ENCODE measurements at regions not wholly inside any gene's neighbourhood (a gene's known extent, or its start where the extent isn't known, plus 50 kb on each side); places are given as distances from the start of the nearest gene placed in this dataset.
"Not testable (repeated sequence)": the region's sequence is repeated elsewhere in the genome, so short reads cannot be mapped to it uniquely, and the experiment has no call there.

DNA sequence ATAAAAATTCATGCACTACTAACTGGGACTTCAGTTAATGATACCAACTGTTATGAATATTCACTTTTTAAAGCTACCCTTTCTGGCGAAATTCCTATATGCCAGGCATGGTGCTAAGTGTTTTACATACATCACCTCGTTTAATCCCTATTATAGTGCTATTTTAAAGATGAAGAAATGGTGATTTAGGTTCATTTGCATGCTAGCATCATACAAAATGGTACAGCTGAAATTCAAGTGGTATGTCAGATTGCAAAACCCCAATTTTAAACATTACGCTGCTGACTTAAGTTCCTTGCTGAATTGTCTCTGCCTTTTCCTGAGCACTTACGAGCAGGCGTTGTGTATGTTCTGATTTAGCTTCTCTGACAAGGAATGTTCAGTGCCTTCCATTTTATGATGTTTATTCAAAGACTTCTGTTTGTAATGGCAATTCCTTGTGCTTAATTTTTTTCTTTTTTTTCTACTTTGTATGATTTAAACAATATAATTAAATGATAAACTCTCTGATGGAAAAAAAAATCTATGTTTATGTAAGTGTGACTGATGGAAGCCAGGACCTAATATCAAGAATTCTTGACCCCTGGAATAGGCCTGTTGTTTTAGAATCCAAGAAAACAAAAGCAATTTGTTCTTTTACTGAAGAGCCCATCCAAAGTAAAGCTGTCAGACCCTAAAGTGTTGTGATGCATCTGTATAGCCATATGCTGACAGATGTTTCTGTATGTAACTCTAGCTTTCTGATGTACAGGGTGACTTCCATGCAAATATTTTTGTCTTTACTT is 148.1 kb downstream of the PCDH7 start:
- DNase-seq (ENCODE audit: extremely low read depth in 1 of 2, low read depth in 1 of 2) = no peak

DNA sequence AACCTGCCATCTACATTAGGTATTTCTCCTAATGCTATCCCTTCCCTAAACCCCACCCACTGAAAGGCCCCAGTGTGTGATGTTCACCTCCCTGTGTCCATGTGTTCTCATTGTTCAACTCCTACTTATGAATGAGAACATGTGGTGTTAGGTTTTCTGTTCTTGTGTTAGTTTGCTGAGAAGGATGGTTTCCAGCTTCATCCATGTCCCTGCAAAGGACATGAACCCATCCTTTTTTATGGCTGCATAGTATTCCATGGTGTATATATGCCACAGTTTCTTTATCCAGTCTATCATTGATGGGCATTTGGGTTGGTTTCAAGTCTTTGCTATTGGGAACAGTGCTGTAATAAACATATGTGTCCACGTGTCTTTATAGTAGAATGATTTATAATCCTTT is 149.2 kb downstream of the PCDH7 start:
- DNase-seq (ENCODE audit: extremely low read depth in 1 of 2, low read depth in 1 of 2) = not testable (repeated sequence)

- DNase-seq (ENCODE audit: extremely low read depth in 1 of 2, low read depth in 1 of 2) = no peak
Observed at GRCh38 chr4:30870513-30870912, 150.3 kb downstream of the PCDH7 start.

GRCh38 chr4:30875658-30876269 is 155.6 kb downstream of the PCDH7 start:
- no peak for DNase-seq (ENCODE audit: extremely low read depth in 1 of 2, low read depth in 1 of 2)

DNA sequence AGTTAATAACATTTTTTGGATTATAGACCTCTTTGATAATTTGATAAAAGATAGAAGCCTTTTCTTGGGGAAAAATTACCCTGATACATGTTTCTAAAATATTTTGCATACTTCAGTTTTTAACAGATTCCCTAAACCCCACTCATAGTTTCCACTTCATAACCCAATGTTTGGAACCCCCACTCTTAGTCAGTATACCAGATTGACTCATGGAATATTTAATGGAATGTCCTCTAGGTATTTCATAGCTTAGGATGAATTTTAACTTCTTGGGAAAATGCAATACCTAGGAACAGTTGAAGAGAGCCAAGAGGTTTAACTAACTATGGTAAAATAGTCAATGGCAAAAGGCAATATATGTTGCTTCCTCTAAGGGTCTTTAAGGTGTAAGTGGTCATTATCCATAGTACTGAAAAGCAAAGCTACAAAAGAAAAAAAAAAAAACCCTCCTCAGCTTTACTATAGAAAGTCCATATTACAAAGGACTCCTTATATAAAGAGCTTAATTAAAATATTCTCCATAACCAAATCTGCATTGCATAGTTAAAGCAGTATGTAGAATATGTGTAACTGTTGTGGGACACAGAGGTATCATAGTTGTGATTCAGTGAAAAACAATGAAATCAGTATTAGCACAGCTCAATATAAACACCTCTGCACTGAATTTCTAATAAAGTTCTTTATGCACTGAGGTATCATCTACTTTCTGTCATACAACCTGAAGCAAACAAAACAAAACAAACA is 159.9 kb downstream of the PCDH7 start:
- no peak for DNase-seq (ENCODE audit: extremely low read depth in 1 of 2, low read depth in 1 of 2)

GRCh38 chr4:30881985-30882384 is 161.8 kb downstream of the PCDH7 start:
- DNase-seq (ENCODE audit: extremely low read depth in 1 of 2, low read depth in 1 of 2) = no peak

GRCh38 chr4:30882443-30882842 is 162.3 kb downstream of the PCDH7 start:
- no peak for DNase-seq (ENCODE audit: extremely low read depth in 1 of 2, low read depth in 1 of 2)

DNA sequence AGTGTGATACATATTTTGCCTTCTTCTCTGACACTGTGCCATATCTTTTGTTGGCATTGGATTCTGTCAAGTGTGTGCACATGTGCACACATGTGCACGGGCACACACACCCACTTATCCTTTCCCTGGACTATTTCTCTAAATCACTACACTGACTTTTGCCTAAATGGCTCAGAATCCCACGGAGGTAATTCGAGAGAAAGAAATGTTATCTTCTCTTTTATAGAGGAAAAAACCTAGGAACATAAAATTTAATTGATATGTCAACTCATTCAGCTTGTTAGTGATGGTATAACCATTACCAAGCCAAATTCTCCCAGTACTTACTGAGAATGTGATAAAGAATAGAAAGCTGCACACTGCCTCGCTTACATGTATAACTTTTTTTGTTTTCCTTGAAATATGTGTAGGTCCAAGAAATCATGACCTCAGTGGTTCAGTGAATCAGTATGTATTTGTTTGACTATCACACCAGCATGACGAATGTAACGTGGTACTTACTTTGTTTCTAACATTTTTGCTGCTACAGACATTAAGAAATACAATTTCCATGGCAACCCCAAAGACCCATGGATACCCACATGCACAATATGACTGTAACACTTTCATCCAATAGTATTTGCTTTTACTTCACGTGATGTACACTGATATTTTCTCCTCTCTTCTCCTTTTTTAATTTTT is 163.0 kb downstream of the PCDH7 start:
- no peak for DNase-seq (ENCODE audit: extremely low read depth in 1 of 2, low read depth in 1 of 2)

GRCh38 chr4:30901461-30902451 is 181.6 kb downstream of the PCDH7 start:
- no peak for DNase-seq (ENCODE audit: extremely low read depth in 1 of 2, low read depth in 1 of 2)

GRCh38 chr4:30903502-30904214 is 183.5 kb downstream of the PCDH7 start:
- DNase-seq (ENCODE audit: extremely low read depth in 1 of 2, low read depth in 1 of 2) = no peak

- DNase-seq (ENCODE audit: extremely low read depth in 1 of 2, low read depth in 1 of 2) = no peak
Observed at GRCh38 chr4:30904215-30904555, 184.0 kb downstream of the PCDH7 start.

- no peak for DNase-seq (ENCODE audit: extremely low read depth in 1 of 2, low read depth in 1 of 2)
Observed at GRCh38 chr4:30904588-30904987, 184.4 kb downstream of the PCDH7 start.

DNA sequence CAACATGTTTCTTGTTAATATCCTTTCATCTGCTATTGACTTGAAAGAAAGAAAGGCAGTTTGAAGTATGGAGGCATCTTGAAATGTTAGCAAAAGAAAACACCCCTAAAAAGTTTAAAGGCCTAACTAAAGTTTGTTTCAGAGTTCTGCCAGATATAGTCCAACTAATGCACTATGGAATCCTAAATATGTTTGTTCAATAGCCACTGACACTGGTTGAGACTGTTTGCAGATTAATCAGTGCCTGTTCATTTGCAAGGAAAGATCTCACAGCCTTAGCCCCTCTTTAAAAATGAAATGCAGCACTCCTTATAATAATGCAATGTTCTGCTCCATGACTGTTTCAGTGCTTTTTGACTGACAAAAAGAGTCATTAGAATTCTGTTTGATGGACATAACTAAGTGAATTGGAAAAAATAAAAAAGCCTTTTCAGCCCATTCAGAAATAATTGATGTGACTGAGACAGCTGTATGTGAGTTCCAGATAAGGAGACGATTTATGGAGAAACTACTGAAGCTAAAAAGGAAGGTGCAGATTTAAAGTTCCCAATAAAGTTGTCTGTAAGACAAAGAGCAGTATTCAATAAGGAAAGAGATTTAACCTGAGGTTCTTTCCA is 192.0 kb downstream of the PCDH7 start:
- no peak for DNase-seq (ENCODE audit: extremely low read depth in 1 of 2, low read depth in 1 of 2)

DNA sequence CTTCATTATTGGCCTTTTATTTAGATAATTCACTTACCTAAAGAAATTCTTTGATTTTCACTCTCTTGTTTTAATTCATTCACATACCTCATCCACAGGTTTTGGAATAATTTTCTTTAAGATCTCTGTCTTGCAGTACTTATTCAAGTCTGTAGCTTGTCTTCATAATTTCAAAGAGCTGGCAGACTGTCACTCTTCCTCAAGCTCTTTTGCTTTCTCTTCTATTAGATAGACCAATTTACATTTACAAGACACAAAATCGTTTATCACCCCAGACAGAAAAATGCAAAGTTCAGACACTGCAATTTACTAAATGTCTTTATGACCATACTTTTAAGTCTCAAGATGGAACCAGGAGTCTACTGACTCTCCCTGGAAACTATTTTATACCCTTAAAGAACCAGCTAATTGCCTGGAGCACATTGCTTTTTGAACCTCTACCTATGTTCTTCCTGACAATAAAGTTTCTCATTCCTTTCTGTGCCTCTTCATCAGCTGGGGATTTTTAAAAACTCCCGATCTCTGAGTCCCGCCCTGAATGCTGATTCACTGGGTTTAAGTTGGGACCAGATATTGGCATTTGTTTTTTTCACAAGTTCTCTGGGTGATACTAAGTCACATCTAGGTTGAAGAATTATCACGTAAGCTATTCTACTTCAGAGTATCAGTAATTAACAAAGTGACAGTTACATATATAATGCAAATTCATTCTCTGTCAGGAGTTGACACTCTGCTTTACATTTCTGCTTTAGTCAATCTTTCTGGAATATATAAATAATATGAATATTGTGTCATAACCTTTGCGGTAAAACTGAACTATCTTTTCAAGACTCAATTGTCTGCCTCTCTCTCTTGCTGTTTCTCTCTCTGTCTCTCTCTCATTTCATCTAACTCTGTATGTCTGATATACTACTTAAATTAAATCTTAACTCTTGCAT is 196.4 kb downstream of the PCDH7 start:
- no peak for DNase-seq (ENCODE audit: extremely low read depth in 1 of 2, low read depth in 1 of 2)

GRCh38 chr4:30917946-30918345 is 197.8 kb downstream of the PCDH7 start:
- DNase-seq (ENCODE audit: extremely low read depth in 1 of 2, low read depth in 1 of 2) = no peak

DNA sequence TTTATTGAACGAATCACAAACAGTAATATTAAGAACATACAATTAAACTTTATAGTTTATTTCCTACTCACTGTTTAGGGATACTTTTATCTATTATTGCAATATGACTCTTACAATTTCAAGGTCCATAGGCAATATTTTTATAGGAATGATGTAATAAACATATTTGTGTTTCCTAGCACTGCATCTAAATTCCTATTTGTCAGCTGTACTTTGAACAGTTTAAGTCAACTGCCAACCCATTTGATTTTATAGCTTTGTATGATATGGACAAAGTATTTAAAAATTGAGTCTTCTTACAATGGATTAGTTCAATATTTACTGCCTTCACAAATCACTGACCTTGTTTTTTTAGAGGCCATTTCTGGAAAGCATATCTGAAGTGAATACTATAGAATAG is 199.3 kb downstream of the PCDH7 start:
- DNase-seq (ENCODE audit: extremely low read depth in 1 of 2, low read depth in 1 of 2) = no peak

DNA sequence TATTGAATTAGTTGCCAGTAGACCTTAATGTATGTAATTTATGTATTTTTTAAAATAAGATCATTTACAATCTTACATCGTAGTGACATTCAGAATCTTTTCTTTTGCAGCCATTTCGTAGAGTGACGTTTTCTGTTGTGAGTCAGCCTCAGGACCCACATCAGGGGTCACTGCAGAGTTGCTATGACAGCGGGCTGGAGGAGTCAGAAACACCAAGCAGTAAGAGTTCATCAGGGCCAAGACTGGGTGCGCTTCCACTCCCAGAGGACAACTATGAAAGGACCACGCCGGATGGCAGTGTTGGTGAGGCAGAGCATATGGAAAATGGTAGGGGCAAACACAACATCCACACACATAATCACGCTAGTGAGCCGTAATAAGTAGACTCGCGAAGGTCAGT is 199.9 kb downstream of the PCDH7 start:
- DNase-seq (ENCODE audit: extremely low read depth in 1 of 2, low read depth in 1 of 2) = no peak

DNA sequence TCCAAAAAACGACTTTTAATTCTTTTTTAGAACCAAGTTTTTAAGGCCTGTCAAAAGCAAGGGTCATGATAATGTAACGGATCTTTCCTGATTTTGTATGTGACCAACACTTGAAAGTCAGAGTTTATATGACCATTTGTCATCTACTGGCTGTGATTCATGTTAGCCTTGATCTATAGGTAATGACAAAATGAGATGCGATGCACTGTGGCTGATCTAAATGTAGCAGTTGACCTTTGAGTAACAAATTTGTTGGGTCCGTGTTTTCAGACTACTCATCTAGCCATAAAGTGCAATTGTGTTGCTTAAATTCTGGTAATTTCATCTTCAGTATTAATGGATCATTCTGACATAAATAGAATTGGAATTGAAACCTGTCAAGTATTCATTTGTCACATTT is 202.5 kb downstream of the PCDH7 start:
- DNase-seq (ENCODE audit: extremely low read depth in 1 of 2, low read depth in 1 of 2) = no peak

Measured in stimulated activated CD8-positive, alpha-beta memory T cell treated with anti-CD3 and anti-CD28 coated beads, Interleukin-7, amount 100 ng/mL, for 48 hours (primary cell).